SU-DHL-6 (cell line): ENCODE measurements at regions not wholly inside any gene's neighbourhood (a gene's known extent, or its start where the extent isn't known, plus 50 kb on each side); places are given as distances from the start of the nearest gene placed in this dataset.

Experiments used
- H2AFZ ChIP-seq: fragments of 200-600 bp; sonication (generic); 2 replicates; pipeline ENCODE4 v1.6.1; 2014; ENCODE audit warnings: low read depth, mild to moderate bottlenecking, moderate library complexity, mixed read lengths, antibody characterized with exemption, low read length; ENCODE audit not compliant: severe bottlenecking
- H3F3A ChIP-seq: fragments of 200-600 bp; shearing (Covaris generic); 2 replicates; pipeline ENCODE4 v1.6.0; 2016; ENCODE audit warnings: antibody characterized with exemption, mild to moderate bottlenecking; ENCODE audit not compliant: insufficient read depth
- H3K27ac ChIP-seq: fragments of 200-600 bp; sonication (generic); 2 replicates; pipeline ENCODE4 v1.5.1; 2016; ENCODE audit warnings: low read depth, mild to moderate bottlenecking, low read length, moderate library complexity, mixed read lengths
- H3K27me3 ChIP-seq: fragments of 200-600 bp; sonication (generic), shearing (Covaris generic); 2 replicates; pipeline ENCODE4 v1.6.0; 2014; ENCODE audit warnings: mild to moderate bottlenecking, low read length
- H3K36me3 ChIP-seq: fragments of 200-600 bp; sonication (generic); 2 replicates; pipeline ENCODE4 v1.6.1; 2014; ENCODE audit warnings: mild to moderate bottlenecking, low read length, mixed read lengths
- H3K4me2 ChIP-seq: fragments of 300-600, 200-600 bp; shearing (Covaris generic), sonication (generic); 2 replicates; pipeline ENCODE4 v1.6.0; 2014; ENCODE audit warnings: low read length, low read depth, mild to moderate bottlenecking; ENCODE audit not compliant: poor library complexity, severe bottlenecking
- H3K4me3 ChIP-seq: fragments of 200-600 bp; sonication (generic); 2 replicates; pipeline ENCODE4 v1.5.1; 2014; ENCODE audit warnings: antibody characterized with exemption, low read length, mild to moderate bottlenecking, mixed read lengths; ENCODE audit not compliant: insufficient read depth, poor library complexity, severe bottlenecking
- H3K79me2 ChIP-seq: fragments of 200-600 bp; sonication (generic); 2 replicates; pipeline ENCODE4 v1.6.1; 2014; ENCODE audit warnings: mild to moderate bottlenecking, low read length, moderate library complexity; ENCODE audit not compliant: insufficient read depth
- H3K9ac ChIP-seq: fragments of 200-600 bp; sonication (generic); 2 replicates; pipeline ENCODE4 v1.7.0; 2014; ENCODE audit warnings: mild to moderate bottlenecking, low read length
- H3K9me2 ChIP-seq: fragments of 200-600 bp; sonication (generic); replicated peaks from 2 replicates; pipeline ENCODE4 v1.6.1; 2014; ENCODE audit warnings: low read length; ENCODE audit not compliant: insufficient read depth
- H3K9me3 ChIP-seq: fragments of 200-600 bp; sonication (generic); 2 replicates; pipeline ENCODE4 v1.6.1; 2014; ENCODE audit warnings: low read length, mixed read lengths; ENCODE audit not compliant: insufficient read depth
- H4K20me1 ChIP-seq: fragments of 200-600 bp; sonication (generic); 2 replicates; pipeline ENCODE4 v1.6.1; 2014; ENCODE audit warnings: low read depth, mild to moderate bottlenecking, antibody characterized with exemption, low read length, moderate library complexity, mixed read lengths
- CTCF ChIP-seq: fragments of 200-600 bp; sonication (generic); IDR thresholded peaks from one replicate; pipeline ENCODE4 v1.5.1; 2017; ENCODE audit warnings: antibody characterized with exemption, mild to moderate bottlenecking, low read length, moderate library complexity; ENCODE audit not compliant: insufficient read depth, poor library complexity, severe bottlenecking
- EZH2phosphoT487 ChIP-seq: fragments of 200-600 bp; sonication (generic), shearing (Covaris generic); conservative IDR thresholded peaks from 2 replicates; pipeline ENCODE4 v1.6.1; 2018; ENCODE audit warnings: mild to moderate bottlenecking, antibody characterized with exemption, low read length, moderate library complexity, mixed read lengths

- no peak overlapping the region for H2AFZ ChIP-seq
- TF ChIP-seq EZH2phosphoT487 (no peak), CTCF (no peak)
- H3K79me2 ChIP-seq, result no peaks in the 10 kb centered on the region
- no peak overlapping the region for H3K9ac ChIP-seq
- H3F3A ChIP-seq, result no peaks in the 10 kb centered on the region
- H3K9me2 ChIP-seq, result no peaks in the 10 kb centered on the region
- H3K4me2 ChIP-seq, result no peak overlapping the region
- H3K27me3 ChIP-seq, result no peaks in the 10 kb centered on the region
- H4K20me1 ChIP-seq, result no peaks in the 10 kb centered on the region
- no peaks in the 10 kb centered on the region for H3K9me3 ChIP-seq
- no peak overlapping the region for H3K27ac ChIP-seq
- H3K36me3 ChIP-seq, result no peaks in the 10 kb centered on the region
- H3K4me3 ChIP-seq, result no peak overlapping the region
Measured at GRCh38 chr13:53240401-53241025, 211.9 kb downstream of the OLFM4 start.

- H3K27me3 ChIP-seq, result no peaks in the 10 kb centered on the region
- TF ChIP-seq CTCF, result no peak
- no peak for TF ChIP-seq EZH2phosphoT487
- no peaks in the 10 kb centered on the region for H3K36me3 ChIP-seq
- no peak overlapping the region for H2AFZ ChIP-seq
- no peak overlapping the region for H3K4me2 ChIP-seq
- H3K4me3 ChIP-seq, result no peak overlapping the region
- no peaks in the 10 kb centered on the region for H3F3A ChIP-seq
- no peaks in the 10 kb centered on the region for H3K9me3 ChIP-seq
- H3K79me2 ChIP-seq, result no peaks in the 10 kb centered on the region
- no peak overlapping the region for H3K27ac ChIP-seq
- no peak overlapping the region for H3K9ac ChIP-seq
- no peaks in the 10 kb centered on the region for H4K20me1 ChIP-seq
- H3K9me2 ChIP-seq, result no peaks in the 10 kb centered on the region
Measured at GRCh38 chr13:53241891-53242348, 213.3 kb downstream of the OLFM4 start.

- H3F3A ChIP-seq, result no peaks in the 10 kb centered on the region
- H3K9me2 ChIP-seq, result no peaks in the 10 kb centered on the region
- no peaks in the 10 kb centered on the region for H3K36me3 ChIP-seq
- H3K27ac ChIP-seq, result no peak overlapping the region
- TF ChIP-seq CTCF (no peak), EZH2phosphoT487 (no peak)
- no peak overlapping the region for H3K4me3 ChIP-seq
- no peaks in the 10 kb centered on the region; the same call in 1 of the 2 replicates for H3K27me3 ChIP-seq
- no peak overlapping the region for H3K9ac ChIP-seq
- H3K4me2 ChIP-seq, result no peak overlapping the region
- no peak overlapping the region for H2AFZ ChIP-seq
- H4K20me1 ChIP-seq, result no peaks in the 10 kb centered on the region
- H3K79me2 ChIP-seq, result no peaks in the 10 kb centered on the region
- no peaks in the 10 kb centered on the region for H3K9me3 ChIP-seq
Measured at GRCh38 chr13:53249236-53249635, 220.6 kb downstream of the OLFM4 start.
